NCI-H2107 treated with DMSO at 0.1 percent for 48 hours (cell line): ENCODE measurements at regions not wholly inside any gene's neighbourhood (a gene's known extent, or its start where the extent isn't known, plus 50 kb on each side); places are given as distances from the start of the nearest gene placed in this dataset.
A peak's percentile ranks its signal among the peaks of the same experiment; 100 is the strongest.

Experiments
- DNase-seq: peaks from one replicate; lab custom pipeline; 2025; ENCODE audit not compliant: unreplicated experiment; lab: John Stamatoyannopoulos, UW

GRCh38 chr22:23414727-23415489 is 165.2 kb downstream of the IGLL1 start:
- DNase-seq: no peak

- DNase-seq: no peak
Observed at GRCh38 chr22:23411739-23412138, 168.4 kb downstream of the IGLL1 start.

GRCh38 chr22:23410411-23410810 is 169.7 kb downstream of the IGLL1 start:
- DNase-seq: no peak

- DNase-seq: no peak
Observed at GRCh38 chr22:23409976-23410375, 170.1 kb downstream of the IGLL1 start.

- no peak for DNase-seq
Observed at GRCh38 chr22:23408321-23408720, 171.8 kb downstream of the IGLL1 start.

- DNase-seq: no peak
Observed at GRCh38 chr22:23405366-23405851, 174.7 kb downstream of the IGLL1 start.

- no peak for DNase-seq
Observed at GRCh38 chr22:23404689-23405365, 175.3 kb downstream of the IGLL1 start.

GRCh38 chr22:23403720-23404688 is 176.1 kb downstream of the IGLL1 start:
- DNase-seq: no peak

- no peak for DNase-seq
Observed at GRCh38 chr22:23403152-23403719, 176.9 kb downstream of the IGLL1 start.

GRCh38 chr22:23402275-23403151 is 177.6 kb downstream of the IGLL1 start:
- DNase-seq: peak; percentile 19

GRCh38 chr22:23401910-23402274 is 178.2 kb downstream of the IGLL1 start:
- DNase-seq: no peak

- DNase-seq: no peak
Observed at GRCh38 chr22:23401111-23401909, 178.8 kb downstream of the IGLL1 start.

GRCh38 chr22:23400286-23400981 is 179.7 kb downstream of the IGLL1 start:
- DNase-seq: peak; percentile 15

GRCh38 chr22:23399367-23400285 is 180.5 kb downstream of the IGLL1 start:
- DNase-seq: no peak

- no peak for DNase-seq
Observed at GRCh38 chr22:23398701-23399366, 181.3 kb downstream of the IGLL1 start.

GRCh38 chr22:23397613-23398567 is 182.2 kb downstream of the IGLL1 start:
- no peak for DNase-seq
